ENCODE measurements at regions not wholly inside any gene's neighbourhood (a gene's known extent, or its start where the extent isn't known, plus 50 kb on each side); places are given as distances from the start of the nearest gene placed in this dataset.

GRCh38 chr17:73865831-73866230, 221.6 kb upstream of the SDK2 start:
- TF ChIP-seq TAF1 (IDR thresholded peaks at IDR 0.05; ENCODE audit: borderline replicate concordance, insufficient read depth, low read length) = no peak
- TF ChIP-seq POLR2AphosphoS5 (IDR thresholded peaks at IDR 0.05; ENCODE audit: low read depth, low read length) = no peak

Data from PFSK-1 (cell line).